8988T (cell line): ENCODE measurements at regions not wholly inside any gene's neighbourhood (a gene's known extent, or its start where the extent isn't known, plus 50 kb on each side); places are given as distances from the start of the nearest gene placed in this dataset.

ENCODE experiments used
- DNase-seq: peaks from one replicate; pipeline ENCODE4 v3.0.0; 2011

- DNase-seq: no peak
These were observed 190.3 kb upstream of the ZC3H12A start for GRCh38 chr1:37284053-37284452.

DNA sequence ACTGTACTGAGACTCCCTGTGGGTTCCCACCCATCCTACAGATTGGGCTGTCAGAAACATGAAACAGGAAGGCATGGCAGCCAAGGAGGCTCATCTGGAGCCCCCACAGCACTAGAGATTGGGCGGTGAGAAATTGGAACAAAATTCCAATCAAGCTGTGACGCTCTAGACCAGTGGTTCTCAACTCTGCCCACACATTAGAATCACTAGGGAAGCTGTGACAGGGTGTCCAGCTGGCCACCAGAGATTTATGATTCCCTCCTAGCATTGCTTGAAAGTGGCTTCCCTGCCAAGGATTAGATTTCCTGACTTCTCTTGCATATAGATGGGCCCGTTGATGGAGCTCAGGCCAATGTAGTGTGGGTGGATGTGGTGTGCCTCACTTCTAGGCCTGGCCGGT, 187.5 kb upstream of the ZC3H12A start:
- DNase-seq: no peak

- DNase-seq: no peak
These were observed 185.5 kb upstream of the ZC3H12A start for GRCh38 chr1:37288900-37289299.

- no peak for DNase-seq
These were observed 183.7 kb upstream of the ZC3H12A start for GRCh38 chr1:37290718-37291117.

- DNase-seq: no peak
These were observed 181.6 kb upstream of the ZC3H12A start for GRCh38 chr1:37292789-37293188.

- no peak for DNase-seq
These were observed 180.3 kb upstream of the ZC3H12A start for GRCh38 chr1:37294096-37294495.

DNA sequence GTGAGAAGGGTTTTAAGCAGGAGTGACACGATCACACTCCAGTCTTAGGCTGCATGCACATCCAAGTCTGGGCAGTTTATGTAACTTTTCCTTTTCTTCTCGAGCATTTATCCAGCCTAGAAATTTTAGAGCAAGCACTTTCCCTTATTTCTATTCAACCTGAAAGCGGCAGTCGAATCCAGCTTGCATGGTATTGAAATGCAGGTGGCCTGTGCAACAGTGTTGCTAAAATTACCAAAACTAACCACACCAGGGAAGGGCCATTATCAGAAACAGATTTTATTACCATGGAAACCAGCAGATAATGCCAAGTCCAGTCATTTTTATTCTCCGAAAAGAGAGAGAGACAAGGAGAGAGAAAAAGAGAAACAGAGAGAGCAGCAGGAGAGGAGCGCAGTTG, 179.9 kb upstream of the ZC3H12A start:
- no peak for DNase-seq

- no peak for DNase-seq
These were observed 175.6 kb upstream of the ZC3H12A start for GRCh38 chr1:37298769-37299168.

DNA sequence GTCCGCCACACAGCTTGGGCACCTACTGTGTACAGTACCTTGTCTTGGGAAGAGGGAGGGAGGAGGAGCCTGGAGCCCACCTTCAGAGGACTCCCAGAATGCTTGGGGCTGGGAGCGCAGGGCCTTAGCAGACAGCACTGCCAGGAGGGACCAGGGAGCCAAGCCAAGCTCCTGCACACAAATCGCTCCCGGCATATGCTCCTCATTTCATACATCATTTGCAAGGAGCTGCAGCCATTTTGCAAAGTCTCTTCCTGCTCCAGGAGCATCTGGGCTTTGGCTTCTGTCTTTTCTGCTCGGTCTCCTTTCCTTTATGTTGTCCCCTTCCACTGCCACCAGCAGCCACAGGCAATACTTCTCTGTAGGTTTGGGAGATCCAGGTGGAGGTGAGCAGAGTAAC, 175.2 kb upstream of the ZC3H12A start:
- DNase-seq: no peak

- DNase-seq: no peak
These were observed 170.4 kb upstream of the ZC3H12A start for GRCh38 chr1:37303884-37304574.

DNA sequence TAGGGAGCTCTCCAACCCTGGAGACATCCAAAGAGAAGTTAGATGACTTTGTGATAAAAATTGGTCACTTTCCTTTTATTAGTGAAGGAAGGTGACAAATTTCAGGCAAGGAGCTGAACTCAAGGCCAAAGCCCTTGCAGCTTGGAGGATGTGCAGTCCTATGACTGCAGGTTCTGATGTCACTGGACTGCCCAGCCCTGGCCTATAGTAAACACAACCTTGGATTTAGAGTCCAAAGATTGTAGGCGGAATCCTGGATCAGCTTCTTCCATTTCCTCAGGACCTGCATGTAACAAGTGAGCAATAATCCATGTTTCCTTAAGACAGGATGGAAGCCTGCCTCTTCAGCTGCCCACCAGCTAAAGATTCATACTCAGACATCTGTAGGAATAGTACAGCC, 169.3 kb upstream of the ZC3H12A start:
- DNase-seq: no peak

DNA sequence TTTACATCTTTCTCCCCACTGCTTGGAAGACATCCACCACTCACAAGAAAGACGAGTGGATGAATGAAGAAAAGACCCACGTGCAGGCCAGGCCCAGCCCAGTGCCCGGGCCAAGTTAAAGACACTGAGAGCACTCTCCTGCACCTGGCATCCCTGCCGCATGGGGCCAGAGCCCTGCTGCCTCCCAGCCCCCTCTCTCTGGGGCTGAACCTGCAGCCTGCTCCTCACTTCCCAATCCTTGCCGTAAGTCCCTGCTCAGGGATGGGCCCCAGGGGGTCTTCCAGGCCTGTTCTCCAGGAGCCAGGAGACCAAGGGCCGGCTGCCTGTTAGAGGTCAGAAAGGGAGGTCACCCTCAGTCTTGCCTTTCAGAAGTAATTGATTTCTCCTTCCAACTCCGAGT, 168.5 kb upstream of the ZC3H12A start:
- no peak for DNase-seq

GRCh38 chr1:37306461-37306860, 167.9 kb upstream of the ZC3H12A start:
- no peak for DNase-seq

- no peak for DNase-seq
These were observed 167.5 kb upstream of the ZC3H12A start for GRCh38 chr1:37306871-37307270.

- DNase-seq: no peak
These were observed 166.1 kb upstream of the ZC3H12A start for GRCh38 chr1:37308031-37308960.

DNA sequence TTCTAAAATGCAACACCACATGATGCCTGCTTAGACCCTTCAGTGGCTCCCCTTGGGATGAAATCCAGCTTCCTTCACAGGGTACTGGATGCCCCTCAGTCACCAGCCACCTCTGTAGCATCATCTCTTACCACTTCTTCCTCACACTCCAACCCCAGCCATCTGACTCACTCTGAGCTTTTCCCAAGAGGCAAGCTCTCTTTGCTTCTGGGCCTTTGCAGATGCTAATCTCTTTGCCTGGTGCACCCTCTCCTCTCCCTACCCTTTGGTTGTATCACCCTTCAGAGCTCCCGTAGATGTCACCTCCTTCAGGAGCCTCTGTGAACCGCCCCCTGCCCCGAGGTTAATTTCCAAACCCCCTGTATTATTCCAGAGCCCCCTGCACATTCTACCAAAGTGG, 164.8 kb upstream of the ZC3H12A start:
- no peak for DNase-seq

DNA sequence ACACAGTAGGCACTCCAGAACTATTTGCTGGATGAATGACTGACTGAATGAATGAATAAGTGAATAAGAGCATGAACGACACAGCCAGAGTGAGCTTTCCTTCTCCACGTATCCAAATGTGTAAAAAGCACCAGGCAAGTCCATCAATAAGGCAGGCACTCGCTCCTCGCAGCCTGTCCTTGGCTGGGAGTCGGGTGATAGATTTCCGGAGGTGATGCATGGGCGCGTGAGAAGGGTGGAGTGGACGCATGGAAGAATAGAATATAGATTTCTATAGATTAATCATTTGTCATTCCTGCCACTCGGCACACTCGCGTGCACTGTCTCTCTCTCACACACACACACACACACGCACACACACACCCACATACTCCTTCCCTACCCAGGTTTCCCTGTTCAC, 164.3 kb upstream of the ZC3H12A start:
- no peak for DNase-seq

- no peak for DNase-seq
These were observed 159.0 kb upstream of the ZC3H12A start for GRCh38 chr1:37315371-37315846.

DNA sequence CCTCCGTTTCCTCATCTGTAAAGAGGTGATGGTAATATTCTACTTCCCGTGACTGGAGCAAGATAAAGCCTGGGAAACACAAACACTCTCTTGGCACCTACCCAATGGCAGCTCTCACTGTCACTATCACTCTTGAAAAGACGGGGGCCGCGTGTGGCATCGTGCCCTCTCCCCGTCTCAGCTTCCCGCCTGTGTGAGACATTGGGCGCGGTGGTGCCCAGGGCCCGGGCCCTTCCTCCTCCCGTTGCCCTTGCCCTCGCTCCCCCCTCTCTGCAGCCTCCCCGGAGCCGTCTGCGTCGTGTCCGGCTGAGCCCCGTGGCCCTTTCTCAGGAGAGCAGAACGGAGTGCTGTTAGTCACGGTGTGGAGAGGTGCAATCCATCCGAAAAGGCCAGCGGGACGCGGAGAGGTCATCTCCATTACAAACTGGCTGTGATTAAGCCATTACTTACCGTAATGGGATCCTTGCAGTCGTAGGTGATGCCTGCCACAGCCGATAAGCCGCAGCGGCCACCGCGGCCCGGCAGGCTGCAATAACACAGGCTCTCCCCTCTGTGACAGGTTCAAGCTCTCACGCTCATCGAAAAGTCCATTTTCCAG, 156.4 kb upstream of the ZC3H12A start:
- no peak for DNase-seq

GRCh38 chr1:37318490-37318889, 155.9 kb upstream of the ZC3H12A start:
- DNase-seq: no peak

GRCh38 chr1:37319284-37319683, 155.1 kb upstream of the ZC3H12A start:
- DNase-seq: no peak

DNA sequence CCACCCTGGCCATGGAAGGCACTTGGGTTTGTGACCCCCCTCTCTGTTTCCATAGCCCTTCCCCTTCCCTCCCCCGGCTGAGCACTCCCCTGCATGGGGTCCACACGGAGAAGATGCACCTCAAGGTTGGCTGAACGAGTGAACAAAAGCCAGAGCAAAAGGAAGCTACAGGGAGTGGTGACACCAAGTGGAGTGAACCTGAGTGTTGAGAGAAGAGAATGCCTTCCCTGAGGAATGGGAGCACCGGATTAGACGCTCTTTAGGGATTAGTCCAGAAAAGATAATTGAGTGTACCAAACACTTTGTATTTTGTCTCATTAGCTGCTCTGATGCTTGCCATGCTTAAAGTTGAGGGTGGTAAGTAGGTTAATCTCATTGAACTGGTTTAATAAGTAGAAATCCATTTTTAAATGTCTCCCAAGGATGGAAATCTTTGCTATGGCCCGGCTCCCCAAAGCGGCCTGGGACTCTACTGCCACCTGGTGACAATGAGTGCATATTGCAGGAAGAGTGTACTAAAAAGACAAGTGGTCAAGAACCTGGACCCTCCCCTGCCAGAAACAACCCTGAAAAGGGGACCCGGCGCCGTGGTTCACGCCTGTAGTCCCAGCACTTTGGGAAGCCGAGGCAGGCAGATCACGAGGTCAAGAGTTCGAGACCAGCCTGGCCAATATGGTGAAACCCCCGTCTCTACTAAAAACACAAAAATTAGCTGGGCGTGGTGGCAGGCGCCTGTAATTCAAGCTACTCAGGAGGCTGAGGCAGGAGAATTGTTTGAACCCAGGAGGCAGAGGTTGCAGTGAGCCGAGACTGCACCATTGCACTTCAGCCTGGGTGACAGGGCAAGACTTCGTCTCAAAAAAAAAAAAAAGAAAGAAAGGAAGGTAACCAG, 150.6 kb upstream of the ZC3H12A start:
- peak; percentile 53 for DNase-seq

DNA sequence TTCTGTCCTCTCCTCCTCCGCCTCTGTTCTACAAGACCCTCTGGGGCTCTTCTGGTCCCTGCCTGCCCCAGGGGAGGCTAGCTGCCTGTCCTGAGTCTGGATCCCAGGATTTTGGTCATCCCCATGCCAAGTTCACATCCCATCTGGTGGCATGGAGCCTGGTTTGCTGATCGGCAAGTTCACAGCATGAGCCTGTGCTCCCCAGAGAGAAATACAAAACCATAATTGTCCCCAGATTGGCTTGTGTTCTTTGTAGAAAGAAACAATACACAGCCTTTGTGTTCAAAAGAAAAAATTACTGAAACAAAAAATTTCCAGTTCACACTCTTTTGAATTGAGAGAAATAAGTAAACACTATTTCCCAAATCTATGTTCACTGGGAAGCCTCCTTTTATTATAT, 149.4 kb upstream of the ZC3H12A start:
- DNase-seq: no peak
